GM21786 (cell line): ENCODE measurements at regions not wholly inside any gene's neighbourhood (a gene's known extent, or its start where the extent isn't known, plus 50 kb on each side); places are given as distances from the start of the nearest gene placed in this dataset.
"Not testable (repeated sequence)": the region's sequence is repeated elsewhere in the genome, so short reads cannot be mapped to it uniquely, and the experiment has no call there.

Experiments
- ATAC-seq: cut with Tn5 transposase; IDR thresholded peaks from one replicate; pipeline ENCODE4 v1.9.1; 2021; ENCODE audit not compliant: unreplicated experiment

DNA sequence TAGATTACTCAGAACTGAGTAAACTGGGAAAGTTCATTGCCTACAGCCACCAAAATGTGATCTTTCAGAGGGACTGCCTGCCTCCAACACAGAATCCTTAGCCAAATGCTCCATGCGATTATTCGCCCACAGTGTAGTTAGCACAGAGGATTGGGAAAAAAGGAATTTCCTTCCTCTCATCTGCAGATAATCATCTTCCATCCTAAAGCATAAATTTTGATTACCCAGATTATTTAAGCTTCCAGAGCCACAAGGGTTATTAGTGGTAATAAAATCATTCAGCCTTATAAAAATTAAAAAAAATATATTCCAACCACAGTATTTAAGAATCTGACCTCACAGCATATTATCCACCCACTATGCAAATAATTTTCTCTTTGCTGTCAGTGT lies 285.3 kb upstream of the GRAMD2B start:
- no peak for ATAC-seq

GRCh38 chr5:126138281-126138931 lies 284.8 kb upstream of the GRAMD2B start:
- ATAC-seq: no peak

GRCh38 chr5:126139086-126139485 lies 284.1 kb upstream of the GRAMD2B start:
- no peak for ATAC-seq

- ATAC-seq: no peak
Observed at GRCh38 chr5:126139773-126140172, 283.4 kb upstream of the GRAMD2B start.

- ATAC-seq: peak; percentile 60
Observed at GRCh38 chr5:126143622-126144021, 279.6 kb upstream of the GRAMD2B start.

GRCh38 chr5:126150319-126150718 lies 272.9 kb upstream of the GRAMD2B start:
- ATAC-seq: not testable (repeated sequence)

- not testable (repeated sequence) for ATAC-seq
Observed at GRCh38 chr5:126155298-126155697, 267.9 kb upstream of the GRAMD2B start.

DNA sequence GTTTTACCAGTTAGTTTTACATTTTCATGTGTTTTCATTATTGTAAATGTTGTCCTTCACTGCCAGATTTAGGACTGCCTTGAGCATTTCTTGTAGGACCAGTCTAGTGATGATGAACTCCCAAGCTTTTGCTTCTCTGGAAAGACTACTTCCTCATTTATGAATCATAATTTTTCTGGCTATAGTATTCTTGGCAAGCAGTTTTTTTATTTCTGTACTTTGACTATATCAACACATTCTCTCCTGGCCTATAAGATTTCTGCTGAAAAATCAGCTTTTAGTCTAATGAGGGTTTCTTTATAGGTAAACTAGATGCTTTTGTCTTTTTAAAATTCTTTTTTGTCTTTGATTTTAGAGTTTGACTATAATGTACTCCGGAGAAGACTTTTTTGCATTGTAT lies 256.8 kb upstream of the GRAMD2B start:
- no peak for ATAC-seq

DNA sequence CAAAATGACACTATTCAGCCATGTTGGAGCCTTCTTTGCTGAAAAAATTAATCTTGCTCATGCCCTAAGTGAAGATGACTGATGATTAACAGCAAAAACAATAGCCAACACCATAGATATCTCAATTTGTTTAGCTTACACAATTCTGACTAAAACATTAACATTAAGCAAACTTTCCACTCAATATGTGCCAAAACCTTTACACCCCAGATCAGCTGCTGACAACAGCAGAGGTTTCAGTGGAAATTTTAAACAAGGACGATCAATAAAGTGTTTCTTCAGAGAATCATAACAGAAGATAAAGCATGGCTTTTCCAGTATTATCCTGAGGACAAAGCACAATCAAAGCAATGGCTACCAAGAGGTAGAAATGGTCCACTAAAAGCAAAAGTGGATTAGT lies 254.4 kb upstream of the GRAMD2B start:
- ATAC-seq: no peak

DNA sequence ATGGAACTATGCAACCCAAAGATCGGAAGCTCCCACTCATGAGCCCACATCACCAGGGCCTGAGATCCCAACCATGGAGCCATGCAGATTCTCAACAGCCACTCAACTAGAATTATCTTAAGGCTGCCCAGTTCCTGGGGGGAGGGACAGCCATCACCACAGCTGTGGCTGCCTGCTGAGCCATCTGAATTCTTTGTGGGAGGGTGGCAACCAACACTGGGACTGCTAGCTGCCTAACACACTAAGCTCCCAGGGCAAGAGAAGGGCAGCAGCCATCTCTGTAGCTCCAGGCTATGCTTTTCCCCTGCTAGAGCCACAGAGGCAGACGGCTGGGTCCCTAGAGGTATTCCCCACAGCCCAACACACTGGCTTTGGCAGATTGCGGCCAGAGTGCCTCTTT lies 251.3 kb upstream of the GRAMD2B start:
- no peak for ATAC-seq

DNA sequence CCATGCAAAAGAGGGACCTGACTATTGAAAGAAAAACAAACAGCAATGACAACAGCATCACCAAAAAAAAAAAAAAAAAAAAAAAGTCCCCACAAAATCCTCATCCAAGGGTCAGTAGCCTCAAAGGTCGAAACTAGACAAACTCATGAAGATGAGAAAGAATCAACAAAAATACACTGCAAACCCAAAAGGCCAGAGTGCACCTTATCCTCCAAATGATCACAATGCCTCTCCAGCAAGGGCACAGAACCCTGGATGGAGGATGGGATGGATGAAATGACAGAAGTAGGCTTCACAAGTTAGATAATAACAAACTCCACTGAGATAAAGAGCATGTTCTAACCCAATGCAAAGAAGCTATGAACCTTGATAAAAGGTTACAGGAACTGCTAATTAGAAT lies 250.4 kb upstream of the GRAMD2B start:
- no peak for ATAC-seq

DNA sequence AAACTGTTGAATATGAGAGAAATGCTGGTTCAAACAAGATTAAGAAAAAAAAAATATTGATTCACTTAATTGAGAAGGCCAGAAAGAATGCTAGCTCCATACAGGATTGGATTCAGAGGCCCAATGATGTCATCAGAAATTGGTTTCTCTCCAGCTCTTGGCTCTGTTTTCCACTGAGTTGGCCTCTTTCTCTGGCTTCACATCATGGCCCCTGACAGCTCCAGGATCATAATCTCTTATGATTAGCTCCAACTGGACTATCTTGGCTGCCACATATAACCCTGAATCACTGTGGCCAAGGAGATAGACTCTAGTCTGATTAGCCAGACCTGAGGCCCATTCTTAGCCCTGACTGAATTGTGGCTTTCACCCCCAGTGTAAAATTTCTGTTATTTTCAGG lies 244.7 kb upstream of the GRAMD2B start:
- no peak for ATAC-seq

GRCh38 chr5:126182971-126183695 lies 240.1 kb upstream of the GRAMD2B start:
- ATAC-seq: no peak

DNA sequence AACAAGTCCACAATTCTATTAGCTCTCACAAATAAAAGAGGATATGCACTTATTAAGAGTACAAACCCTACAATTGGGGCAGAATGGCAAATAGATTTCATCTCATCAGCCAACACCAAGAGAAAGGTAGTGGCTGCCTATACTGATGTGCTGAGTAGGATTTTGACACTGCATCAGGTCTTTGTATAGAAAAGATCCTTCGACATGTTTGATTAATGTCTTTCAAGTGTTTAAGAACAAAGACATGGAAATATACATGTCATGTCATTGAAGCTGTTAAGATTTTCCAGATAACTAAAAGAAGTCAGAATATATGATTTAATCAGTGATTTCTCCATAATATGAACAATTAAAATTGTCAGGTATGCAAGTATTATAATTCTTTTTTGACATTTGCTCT lies 238.7 kb upstream of the GRAMD2B start:
- no peak for ATAC-seq

DNA sequence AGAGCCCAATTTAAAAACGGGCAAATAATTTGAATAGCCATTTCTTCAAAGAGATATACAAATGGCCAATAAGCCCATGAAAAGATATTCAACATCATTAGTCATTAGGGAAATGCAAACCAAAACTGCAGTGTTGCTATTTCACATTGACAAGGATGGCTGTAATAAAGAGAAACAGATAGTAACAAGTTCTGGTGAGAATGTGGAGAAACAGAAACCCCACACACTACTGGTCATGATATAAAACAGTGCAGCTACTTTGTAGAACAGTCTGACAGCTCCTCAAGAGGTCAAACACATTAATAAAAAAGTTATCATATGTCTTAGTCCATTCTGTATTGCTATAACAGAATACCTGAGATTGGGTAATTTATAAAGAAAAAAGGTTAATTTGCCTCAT lies 237.0 kb upstream of the GRAMD2B start:
- no peak for ATAC-seq

GRCh38 chr5:126188804-126189203 lies 234.4 kb upstream of the GRAMD2B start:
- ATAC-seq: no peak

GRCh38 chr5:126189231-126189630 lies 234.0 kb upstream of the GRAMD2B start:
- ATAC-seq: no peak

GRCh38 chr5:126189862-126190261 lies 233.3 kb upstream of the GRAMD2B start:
- no peak for ATAC-seq

- no peak for ATAC-seq
Observed at GRCh38 chr5:126192226-126192625, 231.0 kb upstream of the GRAMD2B start.

DNA sequence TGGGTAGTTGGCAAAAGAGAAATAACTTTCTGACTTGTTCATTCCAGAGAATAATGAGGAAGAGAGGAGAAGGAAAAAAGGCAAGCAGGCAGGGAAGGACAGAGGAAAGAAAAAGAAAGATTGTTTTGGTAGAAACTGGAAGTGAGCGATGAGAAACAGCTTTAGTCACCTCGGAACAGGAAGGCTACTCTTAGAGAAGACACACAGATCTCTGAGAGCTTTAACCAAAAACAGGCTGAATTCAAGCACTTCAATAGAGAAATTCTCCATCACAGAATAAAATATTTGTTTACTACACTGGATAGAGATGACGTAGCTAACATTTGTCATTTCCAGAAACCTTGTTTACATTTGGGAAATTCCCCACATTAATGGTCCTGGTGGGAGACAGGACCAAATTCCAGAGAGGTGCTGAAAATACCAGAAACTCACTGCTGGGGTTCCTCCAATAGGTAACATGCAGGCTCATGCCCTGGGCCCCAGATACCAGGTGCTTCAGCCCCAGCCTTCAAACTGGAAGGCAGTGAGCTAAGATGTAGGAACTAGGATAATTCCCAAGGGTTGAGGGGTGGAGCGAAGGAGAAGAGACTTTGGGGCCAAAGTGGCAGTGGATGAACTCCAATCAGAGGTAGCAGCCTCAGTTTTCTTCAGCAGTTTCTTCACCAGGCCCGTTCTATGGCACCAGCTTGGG lies 227.7 kb upstream of the GRAMD2B start:
- no peak for ATAC-seq

GRCh38 chr5:126198531-126198930 lies 224.7 kb upstream of the GRAMD2B start:
- ATAC-seq: no peak

GRCh38 chr5:126199467-126199866 lies 223.7 kb upstream of the GRAMD2B start:
- no peak for ATAC-seq
